ENCODE measurements at regions not wholly inside any gene's neighbourhood (a gene's known extent, or its start where the extent isn't known, plus 50 kb on each side); places are given as distances from the start of the nearest gene placed in this dataset.

- Mint-ChIP-seq H3K27me3 (ENCODE audit: unreplicated experiment) (peaks cover 96% of the 10 kb centered on the region), H3K36me3 (ENCODE audit: insufficient read depth, unreplicated experiment) (no peaks in the 10 kb centered on the region), H3K27ac (ENCODE audit: unreplicated experiment) (no peak overlapping the region), H3K4me3 (ENCODE audit: low read depth, unreplicated experiment) (no peak overlapping the region), H3K4me1 (ENCODE audit: low read depth, unreplicated experiment) (no peaks in the 10 kb centered on the region), H3K9me3 (ENCODE audit: low read depth, unreplicated experiment) (no peaks in the 10 kb centered on the region)
- no TSS peak for BruUV-seq (replicated peaks)
- CTCF ChIA-PET = no interaction called here
- TF ChIP-seq CTCF (IDR thresholded peaks at IDR 0.05; ENCODE audit: unreplicated experiment) = no peak
- intact Hi-C loops (cut with micrococcal nuclease; ENCODE audit: unreplicated experiment) = loop anchor here (5.0 to 10.0 kb wide), 2 partner anchors 48 to 75 kb away; no protein-coding TSS in a partner anchor
- DNase-seq = no peak
These were observed 216.6 kb downstream of the HRH4 start for GRCh38 chr18:24677011-24677410.

GRCh38 chr18:24678107-24678506 lies 217.7 kb downstream of the HRH4 start:
- no TSS peak for BruUV-seq (replicated peaks)
- no peaks in the 10 kb centered on the region for H3K4me1 Mint-ChIP-seq (ENCODE audit: low read depth, unreplicated experiment)
- CTCF ChIA-PET = interaction anchor here (0.6 kb wide), 1 partner anchor 1485 kb away, joined by 4 read pairs; no protein-coding TSS in a partner anchor
- H3K4me3 Mint-ChIP-seq (ENCODE audit: low read depth, unreplicated experiment) = no peak overlapping the region
- no peaks in the 10 kb centered on the region for H3K36me3 Mint-ChIP-seq (ENCODE audit: insufficient read depth, unreplicated experiment)
- DNase-seq = no peak
- no peaks in the 10 kb centered on the region for H3K9me3 Mint-ChIP-seq (ENCODE audit: low read depth, unreplicated experiment)
- peaks cover 96% of the 10 kb centered on the region for H3K27me3 Mint-ChIP-seq (ENCODE audit: unreplicated experiment)
- intact Hi-C loops (cut with micrococcal nuclease; ENCODE audit: unreplicated experiment) = loop anchor here (5.0 to 10.0 kb wide), 2 partner anchors 47 to 76 kb away; no protein-coding TSS in a partner anchor
- no peak for TF ChIP-seq CTCF (IDR thresholded peaks at IDR 0.05; ENCODE audit: unreplicated experiment)
- H3K27ac Mint-ChIP-seq (ENCODE audit: unreplicated experiment) = no peak overlapping the region

- no TSS peak for BruUV-seq (replicated peaks)
- no peak for DNase-seq
These were observed 218.2 kb downstream of the HRH4 start for GRCh38 chr18:24678626-24679025.

GRCh38 chr18:24679062-24679461 lies 218.6 kb downstream of the HRH4 start:
- no peaks in the 10 kb centered on the region for H3K36me3 Mint-ChIP-seq (ENCODE audit: insufficient read depth, unreplicated experiment)
- no peaks in the 10 kb centered on the region for H3K4me1 Mint-ChIP-seq (ENCODE audit: low read depth, unreplicated experiment)
- TF ChIP-seq CTCF (IDR thresholded peaks at IDR 0.05; ENCODE audit: unreplicated experiment) = no peak
- peaks cover 96% of the 10 kb centered on the region for H3K27me3 Mint-ChIP-seq (ENCODE audit: unreplicated experiment)
- CTCF ChIA-PET = no interaction called here
- H3K27ac Mint-ChIP-seq (ENCODE audit: unreplicated experiment) = no peak overlapping the region
- no peak for DNase-seq
- no peaks in the 10 kb centered on the region for H3K9me3 Mint-ChIP-seq (ENCODE audit: low read depth, unreplicated experiment)
- intact Hi-C loops (cut with micrococcal nuclease; ENCODE audit: unreplicated experiment) = loop anchor here (5.0 to 10.0 kb wide), 2 partner anchors 46 to 77 kb away; no protein-coding TSS in a partner anchor
- no TSS peak for BruUV-seq (replicated peaks)
- H3K4me3 Mint-ChIP-seq (ENCODE audit: low read depth, unreplicated experiment) = no peak overlapping the region

More at GRCh38 chr18:24678626-24679025, 218.2 kb downstream of the HRH4 start:
- H3K9me3 Mint-ChIP-seq (ENCODE audit: low read depth, unreplicated experiment) = no peaks in the 10 kb centered on the region
- intact Hi-C loops (cut with micrococcal nuclease; ENCODE audit: unreplicated experiment) = loop anchor here (5.0 to 10.0 kb wide), 2 partner anchors 46 to 76 kb away; no protein-coding TSS in a partner anchor
- CTCF ChIA-PET = interaction anchor here (0.6 kb wide), 1 partner anchor 1485 kb away, joined by 4 read pairs; no protein-coding TSS in a partner anchor
- no peak overlapping the region for H3K27ac Mint-ChIP-seq (ENCODE audit: unreplicated experiment)
- H3K4me3 Mint-ChIP-seq (ENCODE audit: low read depth, unreplicated experiment) = no peak overlapping the region
- no peak for TF ChIP-seq CTCF (IDR thresholded peaks at IDR 0.05; ENCODE audit: unreplicated experiment)
- H3K27me3 Mint-ChIP-seq (ENCODE audit: unreplicated experiment) = peaks cover 96% of the 10 kb centered on the region
- no peaks in the 10 kb centered on the region for H3K4me1 Mint-ChIP-seq (ENCODE audit: low read depth, unreplicated experiment)
- H3K36me3 Mint-ChIP-seq (ENCODE audit: insufficient read depth, unreplicated experiment) = no peaks in the 10 kb centered on the region
